ENCODE measurements at regions not wholly inside any gene's neighbourhood (a gene's known extent, or its start where the extent isn't known, plus 50 kb on each side); places are given as distances from the start of the nearest gene placed in this dataset.

GRCh38 chr21:41669533-41669830, 97.4 kb downstream of the RIPK4 start:
- TF ChIP-seq CTCF (IDR thresholded peaks at IDR 0.05; ENCODE audit: low read length) = no peak
- TF ChIP-seq EZH2 (IDR thresholded peaks at IDR 0.05; ENCODE audit: borderline replicate concordance, low read length) = no peak

Measured in OCI-LY1 (cell line).